Thoracic aorta (tissue), 2 donors: ENCODE measurements at regions not wholly inside any gene's neighbourhood (a gene's known extent, or its start where the extent isn't known, plus 50 kb on each side); places are given as distances from the start of the nearest gene placed in this dataset.

ENCODE experiments used
- ATAC-seq: fragments of 150-250 bp; one replicate; pipeline ENCODE4 v1.8.0; 2017; ENCODE audit warnings: low read depth; ENCODE audit not compliant: insufficient number of reproducible peaks, low FRiP score
- DNase-seq: peaks from one replicate; pipeline ENCODE4 v3.0.0-alpha.2; 2020; ENCODE audit warnings: low spot score
- H3K27ac ChIP-seq, 2 donors: fragments of 200-600 bp; sonication (generic); 1 replicate in 1 of 2; 2 replicates in 1 of 2; pipeline ENCODE4 v1.5.1; 2016; ENCODE audit warnings: mild to moderate bottlenecking in 2 of 2, moderate library complexity in 2 of 2
- H3K27me3 ChIP-seq: fragments of 200-600 bp; sonication (generic); replicated peaks from 2 replicates; pipeline ENCODE4 v1.6.0; 2016; ENCODE audit warnings: mild to moderate bottlenecking; ENCODE audit not compliant: insufficient read depth
- H3K36me3 ChIP-seq: fragments of 200-600 bp; sonication (generic); one replicate; pipeline ENCODE4 v1.5.1; 2016
- H3K4me1 ChIP-seq, 2 donors: fragments of 200-600 bp; sonication (generic); 1 replicate in 1 of 2; 2 replicates in 1 of 2; pipeline versions ENCODE4 v1.5.1 to v1.6.0; 2016; ENCODE audit warnings: low read depth in 2 of 2, mild to moderate bottlenecking in 1 of 2; ENCODE audit not compliant: control insufficient read depth in 1 of 2
- H3K4me3 ChIP-seq: fragments of 200-600 bp; sonication (generic); 2 replicates; pipeline ENCODE4 v1.5.1; 2016; ENCODE audit warnings: mild to moderate bottlenecking
- H3K9me3 ChIP-seq: fragments of 200-600 bp; sonication (generic); 2 replicates; pipeline ENCODE4 v1.5.1; 2016
- TF ChIP-seq, protein P1 (sequence below): fragments of 200-600 bp; sonication (generic); IDR thresholded peaks from one replicate; pipeline ENCODE4 v1.5.1; 2019; ENCODE audit warnings: antibody characterized with exemption

DNA sequence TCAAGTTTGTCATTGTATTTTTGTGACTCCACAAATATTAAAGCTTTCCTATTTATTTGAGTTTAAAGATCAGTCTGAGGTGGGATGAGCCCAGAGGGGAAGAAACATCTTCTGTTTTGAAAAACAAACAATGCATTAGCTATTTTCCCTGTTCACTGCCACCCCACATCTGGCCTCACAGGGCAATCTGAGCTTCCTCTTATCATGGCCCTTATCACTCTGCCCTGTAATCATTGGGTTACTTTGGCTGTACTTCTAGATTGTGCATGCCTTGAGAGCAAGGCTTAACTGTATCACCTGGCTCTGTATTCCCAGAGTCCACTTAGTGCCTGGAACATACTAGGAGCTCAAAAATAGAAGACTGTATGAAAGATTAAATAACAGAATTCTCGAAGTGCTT is 241.6 kb upstream of the NT5C1B start:
- DNase-seq (no peak), ATAC-seq (no peak)

GRCh38 chr2:18829976-18830375 is 240.6 kb upstream of the NT5C1B start:
- no peaks in the 10 kb centered on the region for H3K36me3 ChIP-seq
- no peak for DNase-seq
- H3K27me3 ChIP-seq, result no peaks in the 10 kb centered on the region
- peak overlapping the region; percentile 13 to 31 for H3K27ac ChIP-seq
- TF ChIP-seq, protein P1, sequence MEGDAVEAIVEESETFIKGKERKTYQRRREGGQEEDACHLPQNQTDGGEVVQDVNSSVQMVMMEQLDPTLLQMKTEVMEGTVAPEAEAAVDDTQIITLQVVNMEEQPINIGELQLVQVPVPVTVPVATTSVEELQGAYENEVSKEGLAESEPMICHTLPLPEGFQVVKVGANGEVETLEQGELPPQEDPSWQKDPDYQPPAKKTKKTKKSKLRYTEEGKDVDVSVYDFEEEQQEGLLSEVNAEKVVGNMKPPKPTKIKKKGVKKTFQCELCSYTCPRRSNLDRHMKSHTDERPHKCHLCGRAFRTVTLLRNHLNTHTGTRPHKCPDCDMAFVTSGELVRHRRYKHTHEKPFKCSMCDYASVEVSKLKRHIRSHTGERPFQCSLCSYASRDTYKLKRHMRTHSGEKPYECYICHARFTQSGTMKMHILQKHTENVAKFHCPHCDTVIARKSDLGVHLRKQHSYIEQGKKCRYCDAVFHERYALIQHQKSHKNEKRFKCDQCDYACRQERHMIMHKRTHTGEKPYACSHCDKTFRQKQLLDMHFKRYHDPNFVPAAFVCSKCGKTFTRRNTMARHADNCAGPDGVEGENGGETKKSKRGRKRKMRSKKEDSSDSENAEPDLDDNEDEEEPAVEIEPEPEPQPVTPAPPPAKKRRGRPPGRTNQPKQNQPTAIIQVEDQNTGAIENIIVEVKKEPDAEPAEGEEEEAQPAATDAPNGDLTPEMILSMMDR, result no peak
- peaks cover 23 to 56% of the 10 kb centered on the region in 2 donors for H3K4me1 ChIP-seq
- no peaks in the 10 kb centered on the region for H3K9me3 ChIP-seq
- no peak for ATAC-seq
- peak overlapping the region; percentile 16 for H3K4me3 ChIP-seq

More for the DNA sequence above, 241.6 kb upstream of the NT5C1B start:
- Histone ChIP-seq H3K27me3 (no peaks in the 10 kb centered on the region), H3K9me3 (no peaks in the 10 kb centered on the region), H3K36me3 (no peaks in the 10 kb centered on the region), H3K4me3 (no peak overlapping the region), H3K27ac (no peak overlapping the region), H3K4me1 (peaks cover 23 to 56% of the 10 kb centered on the region in 2 donors)
- TF ChIP-seq, protein P1, result no peak

DNA sequence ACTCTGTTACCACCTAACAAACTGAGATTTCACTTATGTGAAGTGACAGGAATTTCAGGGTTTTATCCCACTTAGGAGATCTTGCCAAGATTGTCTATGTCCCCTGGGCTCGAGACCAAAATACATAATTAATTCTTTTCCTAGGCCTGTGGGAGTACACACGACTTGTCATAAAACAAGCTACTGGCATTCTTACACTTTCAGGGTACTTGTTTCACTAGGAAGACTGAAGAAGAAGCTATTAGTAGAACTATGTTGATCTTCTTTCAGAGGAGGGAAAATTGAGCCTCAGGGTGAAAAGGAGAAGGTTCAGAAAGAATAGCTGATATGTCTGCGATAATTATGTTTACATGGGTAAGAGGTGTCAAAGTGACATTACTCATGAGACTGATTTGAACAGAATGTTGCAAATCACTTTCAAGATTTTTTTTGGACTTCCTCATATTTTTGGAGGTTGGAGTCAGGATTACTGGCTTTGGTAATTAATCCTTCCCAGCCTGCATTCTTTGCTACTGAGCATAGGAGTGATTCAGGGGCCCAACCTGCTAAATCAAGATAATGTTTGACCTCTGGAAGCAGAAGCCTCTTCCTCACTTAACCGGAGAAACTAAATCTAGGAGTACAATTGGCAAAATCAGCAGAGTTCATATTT is 240.0 kb upstream of the NT5C1B start:
- Histone ChIP-seq H3K4me1 (peaks cover 23 to 52% of the 10 kb centered on the region in 2 donors), H3K27ac (peak overlapping the region; percentile 13 to 31), H3K4me3 (peak overlapping the region; percentile 16), H3K36me3 (no peaks in the 10 kb centered on the region), H3K9me3 (no peaks in the 10 kb centered on the region), H3K27me3 (no peaks in the 10 kb centered on the region)
- ATAC-seq, result no peak
- no peak for DNase-seq
- TF ChIP-seq, protein P1, result no peak

DNA sequence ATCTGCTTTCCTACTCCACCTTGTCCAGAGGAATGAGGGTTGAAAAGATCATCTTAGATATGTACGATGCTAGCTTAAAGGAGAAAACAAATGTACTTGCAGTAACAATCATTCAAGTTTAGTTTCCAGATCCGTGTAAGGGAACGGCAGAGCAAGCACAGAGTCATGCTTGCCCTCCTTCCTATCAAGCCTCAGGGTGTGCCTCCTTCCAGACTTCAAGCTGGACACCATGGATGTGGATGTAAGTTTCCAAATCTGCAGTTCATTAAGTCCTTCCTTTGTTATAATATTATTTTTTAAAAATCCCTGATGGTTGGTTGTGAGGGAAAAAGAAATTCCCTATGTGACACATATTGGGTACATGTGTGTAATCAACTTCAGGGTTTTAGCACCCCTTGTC is 238.9 kb upstream of the NT5C1B start:
- Histone ChIP-seq H3K4me3 (no peak overlapping the region), H3K9me3 (no peaks in the 10 kb centered on the region), H3K4me1 (peaks cover 21 to 41% of the 10 kb centered on the region in 2 donors), H3K27ac (no peak overlapping the region), H3K27me3 (no peaks in the 10 kb centered on the region), H3K36me3 (no peaks in the 10 kb centered on the region)
- DNase-seq (no peak), ATAC-seq (no peak)
- TF ChIP-seq, protein P1, result no peak

- Histone ChIP-seq H3K27me3 (no peaks in the 10 kb centered on the region), H3K4me3 (no peak overlapping the region), H3K9me3 (no peaks in the 10 kb centered on the region), H3K27ac (no peak overlapping the region), H3K36me3 (no peaks in the 10 kb centered on the region), H3K4me1 (peaks cover 10 to 21% of the 10 kb centered on the region in 2 donors)
- TF ChIP-seq, protein P1, result no peak
- ATAC-seq (no peak), DNase-seq (no peak)
These were observed 236.5 kb upstream of the NT5C1B start for GRCh38 chr2:18825838-18826237.
